Sigmoid colon (tissue), 6 donors: ENCODE measurements at regions not wholly inside any gene's neighbourhood (a gene's known extent, or its start where the extent isn't known, plus 50 kb on each side); places are given as distances from the start of the nearest gene placed in this dataset.

ENCODE experiments used
- DNase-seq: peaks from one replicate; pipeline ENCODE4 v3.0.0-alpha.2; 2019
- H3K27ac ChIP-seq, 4 donors: fragments of 200-600 bp; sonication (generic); one replicate each; pipeline ENCODE4 v1.5.1; 2016 to 2019; ENCODE audit warnings: mild to moderate bottlenecking in 1 of 4
- H3K27me3 ChIP-seq, 3 donors: fragments of 200-600 bp; sonication (generic); one replicate each; pipeline ENCODE4 v1.5.1; 2019; ENCODE audit warnings: mild to moderate bottlenecking in 1 of 3
- H3K36me3 ChIP-seq, 4 donors: fragments of 200-600 bp; sonication (generic); one replicate each; pipeline ENCODE4 v1.5.1; 2016 to 2019
- H3K4me1 ChIP-seq, 4 donors: fragments of 200-600 bp; sonication (generic); one replicate each; pipeline ENCODE4 v1.5.1; 2017 to 2019
- H3K4me3 ChIP-seq, 4 donors: fragments of 200-600 bp; sonication (generic); one replicate each; pipeline ENCODE4 v1.5.1; 2017 to 2019; ENCODE audit warnings: mild to moderate bottlenecking in 2 of 4, moderate library complexity in 1 of 4
- H3K9me3 ChIP-seq, 4 donors: fragments of 200-600 bp in 3 of 4; sonication (generic) in 3 of 4; one replicate each; pipeline versions ENCODE4 v1.5.1 to v1.6.1; 2013 to 2019
- EP300 ChIP-seq, 4 donors: sonication (generic); formaldehyde crosslinking; IDR thresholded peaks; one replicate each; pipeline ENCODE4 v1.6.1; 2017; ENCODE audit warnings: antibody characterized with exemption in 4 of 4
- POLR2A ChIP-seq, 2 donors: fragments of 450-650 bp; IDR thresholded peaks; one replicate each; pipeline ENCODE4 v1.6.1; 2016; ENCODE audit warnings: antibody characterized with exemption in 2 of 2, mild to moderate bottlenecking in 2 of 2, moderate library complexity in 2 of 2
- POLR2AphosphoS5 ChIP-seq, 4 donors: sonication (generic); formaldehyde crosslinking; IDR thresholded peaks; one replicate each; pipeline ENCODE4 v1.6.1; 2017; ENCODE audit warnings: antibody characterized with exemption in 4 of 4
- WGBS, 2 donors: extraction: QIAGEN DNeasy Blood & Tissue Kit; methylation state at CpG; one replicate each; pipeline ENCODE4 v1.1.7; 2013; 5-methylcytosine and 5-hydroxymethylcytosine counted together
- intact Hi-C: fragments of 100-400 bp; cut with DNase I; formaldehyde crosslinking; loops from one replicate; pipeline ENCODE4 v1.15.1; 2023
- TF ChIP-seq, protein P1 (sequence below), 4 experiments: fragments of 450-650 bp in 3 of 4; fragments of 200-600 bp in 1 of 4; IDR thresholded peaks; one replicate each; pipeline ENCODE4 v1.5.1; 2016 to 2019; ENCODE audit warnings: antibody characterized with exemption in 4 of 4, mild to moderate bottlenecking in 3 of 4, moderate library complexity in 2 of 4
- donor health status: healthy with polysubstance abuse.
- donor health status: healthy.

GRCh38 chr1:94709891-94710581 is 110.1 kb upstream of the SLC44A3 start:
- no peak overlapping the region for H3K4me3 ChIP-seq
- H3K9me3 ChIP-seq, result no peaks in the 10 kb centered on the region
- intact Hi-C loops, result no loop called here
- no peaks in the 10 kb centered on the region for H3K36me3 ChIP-seq
- peak overlapping the region in 1 of 4 donors; percentile 23 for H3K27ac ChIP-seq
- no peak for TF ChIP-seq POLR2A (IDR thresholded peaks at IDR 0.05)
- no peak for TF ChIP-seq EP300 (IDR thresholded peaks at IDR 0.05)
- TF ChIP-seq, protein P1, sequence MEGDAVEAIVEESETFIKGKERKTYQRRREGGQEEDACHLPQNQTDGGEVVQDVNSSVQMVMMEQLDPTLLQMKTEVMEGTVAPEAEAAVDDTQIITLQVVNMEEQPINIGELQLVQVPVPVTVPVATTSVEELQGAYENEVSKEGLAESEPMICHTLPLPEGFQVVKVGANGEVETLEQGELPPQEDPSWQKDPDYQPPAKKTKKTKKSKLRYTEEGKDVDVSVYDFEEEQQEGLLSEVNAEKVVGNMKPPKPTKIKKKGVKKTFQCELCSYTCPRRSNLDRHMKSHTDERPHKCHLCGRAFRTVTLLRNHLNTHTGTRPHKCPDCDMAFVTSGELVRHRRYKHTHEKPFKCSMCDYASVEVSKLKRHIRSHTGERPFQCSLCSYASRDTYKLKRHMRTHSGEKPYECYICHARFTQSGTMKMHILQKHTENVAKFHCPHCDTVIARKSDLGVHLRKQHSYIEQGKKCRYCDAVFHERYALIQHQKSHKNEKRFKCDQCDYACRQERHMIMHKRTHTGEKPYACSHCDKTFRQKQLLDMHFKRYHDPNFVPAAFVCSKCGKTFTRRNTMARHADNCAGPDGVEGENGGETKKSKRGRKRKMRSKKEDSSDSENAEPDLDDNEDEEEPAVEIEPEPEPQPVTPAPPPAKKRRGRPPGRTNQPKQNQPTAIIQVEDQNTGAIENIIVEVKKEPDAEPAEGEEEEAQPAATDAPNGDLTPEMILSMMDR (IDR thresholded peaks at IDR 0.05), result no peak
- no peak for TF ChIP-seq POLR2AphosphoS5 (IDR thresholded peaks at IDR 0.05)
- 72 to 79% methylated on average over 8 of the region's 8 CpGs for WGBS, 2 donors
- H3K4me1 ChIP-seq, result peaks cover 0 to 31% (median 28%) of the 10 kb centered on the region in 4 donors
- DNase-seq, result no peak
- no peaks in the 10 kb centered on the region for H3K27me3 ChIP-seq

GRCh38 chr1:94708811-94709210 is 111.3 kb upstream of the SLC44A3 start:
- peaks cover 0 to 25% (median 22%) of the 10 kb centered on the region in 4 donors for H3K4me1 ChIP-seq
- H3K27ac ChIP-seq, result peak overlapping the region in 1 of 4 donors; percentile 0
- intact Hi-C loops, result no loop called here
- H3K9me3 ChIP-seq, result no peaks in the 10 kb centered on the region
- 90 to 93% methylated on average over 8 of the region's 8 CpGs for WGBS, 2 donors
- no peak overlapping the region for H3K4me3 ChIP-seq
- DNase-seq, result no peak
- TF ChIP-seq POLR2AphosphoS5 (IDR thresholded peaks at IDR 0.05) (no peak), EP300 (IDR thresholded peaks at IDR 0.05) (no peak), POLR2A (IDR thresholded peaks at IDR 0.05) (no peak)
- TF ChIP-seq, protein P1 (IDR thresholded peaks at IDR 0.05), result no peak
- no peaks in the 10 kb centered on the region for H3K36me3 ChIP-seq
- H3K27me3 ChIP-seq, result no peaks in the 10 kb centered on the region

- intact Hi-C loops, result no loop called here
- DNase-seq, result no peak
- TF ChIP-seq EP300 (IDR thresholded peaks at IDR 0.05) (no peak), POLR2AphosphoS5 (IDR thresholded peaks at IDR 0.05) (no peak), POLR2A (IDR thresholded peaks at IDR 0.05) (no peak)
- TF ChIP-seq, protein P1 (IDR thresholded peaks at IDR 0.05), result no peak
- Histone ChIP-seq H3K27me3 (no peaks in the 10 kb centered on the region), H3K4me3 (no peak overlapping the region), H3K9me3 (no peaks in the 10 kb centered on the region), H3K36me3 (no peaks in the 10 kb centered on the region), H3K27ac (peak overlapping the region in 2 of 4 donors; percentile 0 to 36), H3K4me1 (peaks cover 0 to 22% (median 18%) of the 10 kb centered on the region in 4 donors)
- 88 to 90% methylated on average over 2 of the region's 2 CpGs for WGBS, 2 donors
Measured at GRCh38 chr1:94708299-94708685, 111.9 kb upstream of the SLC44A3 start.

GRCh38 chr1:94707321-94708298 is 112.5 kb upstream of the SLC44A3 start:
- peak in 1 of 4 donors; percentile 21 for TF ChIP-seq EP300 (IDR thresholded peaks at IDR 0.05)
- no peak for TF ChIP-seq POLR2A (IDR thresholded peaks at IDR 0.05)
- TF ChIP-seq, protein P1 (IDR thresholded peaks at IDR 0.05), result no peak
- TF ChIP-seq POLR2AphosphoS5 (IDR thresholded peaks at IDR 0.05), result no peak
- peaks cover 0 to 16% (median 13%) of the 10 kb centered on the region in 4 donors for H3K4me1 ChIP-seq
- intact Hi-C loops, result no loop called here
- H3K27ac ChIP-seq, result peak overlapping the region in 3 of 4 donors; percentile 32 to 72 (median 65)
- H3K9me3 ChIP-seq, result no peaks in the 10 kb centered on the region
- no peaks in the 10 kb centered on the region for H3K36me3 ChIP-seq
- DNase-seq, result no peak
- H3K4me3 ChIP-seq, result no peak overlapping the region
- H3K27me3 ChIP-seq, result no peaks in the 10 kb centered on the region
- 68 to 79% methylated on average over 13 of the region's 13 CpGs for WGBS, 2 donors
